ENCODE measurements at regions not wholly inside any gene's neighbourhood (a gene's known extent, or its start where the extent isn't known, plus 50 kb on each side); places are given as distances from the start of the nearest gene placed in this dataset.
"Not testable (repeated sequence)": the region's sequence is repeated elsewhere in the genome, so short reads cannot be mapped to it uniquely, and the experiment has no call there.

- DNase-seq, result no peak
These were observed 93.2 kb upstream of the IL15 start for GRCh38 chr4:141543176-141543575.

DNA sequence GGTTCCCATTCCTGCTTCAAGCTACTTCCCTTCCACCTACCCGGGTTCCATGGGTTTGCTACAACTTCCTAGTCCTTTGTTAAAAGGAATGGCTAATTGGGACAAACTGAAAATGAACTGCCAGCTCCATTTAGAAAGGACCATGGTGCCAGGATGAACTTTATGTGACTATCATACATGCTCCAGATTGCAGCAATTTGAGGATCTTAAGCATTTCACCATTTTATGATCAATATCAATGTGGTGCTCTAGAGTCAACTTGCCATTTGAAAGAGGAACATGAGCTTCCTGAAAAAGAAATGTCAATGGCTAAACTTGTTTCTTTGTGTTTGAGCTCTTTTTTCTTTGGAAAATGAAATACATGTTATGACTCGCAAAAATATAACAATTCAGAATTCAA, 92.7 kb upstream of the IL15 start:
- no peak for DNase-seq

- no peak for DNase-seq
These were observed 87.6 kb upstream of the IL15 start for GRCh38 chr4:141548791-141549190.

DNA sequence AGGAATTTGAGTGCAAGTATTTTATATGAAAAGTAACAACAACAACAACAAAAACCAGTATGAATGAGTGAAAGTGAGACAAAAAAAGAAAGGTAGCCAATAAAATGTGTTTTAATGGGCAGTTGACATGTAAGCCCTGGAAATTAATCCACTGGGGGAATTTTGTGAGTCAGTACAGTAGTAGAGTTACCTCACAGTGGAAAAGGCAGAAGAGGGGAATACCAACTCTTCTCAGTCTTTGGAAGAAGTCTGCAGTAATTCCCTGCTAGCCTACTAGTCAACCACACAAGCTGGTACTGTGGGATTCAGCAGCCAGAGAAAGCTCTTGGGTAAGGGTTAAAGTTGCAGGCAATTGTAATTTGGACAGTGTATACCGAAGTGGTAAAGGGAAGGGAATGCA, 76.3 kb upstream of the IL15 start:
- no peak for DNase-seq

DNA sequence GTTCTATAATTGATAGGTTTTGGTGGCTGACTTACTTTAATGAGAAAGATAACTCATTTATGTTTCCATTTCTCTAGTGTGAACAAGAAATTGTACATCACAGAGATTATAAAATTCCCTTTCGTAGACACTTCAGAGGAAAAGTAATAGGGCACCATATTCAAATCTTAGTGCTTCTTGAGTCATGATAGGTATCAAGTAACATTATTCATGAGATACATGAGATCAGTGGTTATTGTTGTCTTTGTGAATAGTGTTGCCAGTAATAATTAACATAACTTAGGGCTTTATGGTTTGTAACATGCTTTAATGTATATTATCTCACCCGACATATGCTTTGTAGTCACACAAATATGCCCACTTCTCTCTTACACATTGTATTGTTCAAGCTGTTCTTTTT, 73.7 kb upstream of the IL15 start:
- DNase-seq, result no peak

- DNase-seq, result no peak
These were observed 72.7 kb upstream of the IL15 start for GRCh38 chr4:141563723-141564122.

- not testable (repeated sequence) for DNase-seq
These were observed 71.4 kb upstream of the IL15 start for GRCh38 chr4:141564961-141565360.

DNA sequence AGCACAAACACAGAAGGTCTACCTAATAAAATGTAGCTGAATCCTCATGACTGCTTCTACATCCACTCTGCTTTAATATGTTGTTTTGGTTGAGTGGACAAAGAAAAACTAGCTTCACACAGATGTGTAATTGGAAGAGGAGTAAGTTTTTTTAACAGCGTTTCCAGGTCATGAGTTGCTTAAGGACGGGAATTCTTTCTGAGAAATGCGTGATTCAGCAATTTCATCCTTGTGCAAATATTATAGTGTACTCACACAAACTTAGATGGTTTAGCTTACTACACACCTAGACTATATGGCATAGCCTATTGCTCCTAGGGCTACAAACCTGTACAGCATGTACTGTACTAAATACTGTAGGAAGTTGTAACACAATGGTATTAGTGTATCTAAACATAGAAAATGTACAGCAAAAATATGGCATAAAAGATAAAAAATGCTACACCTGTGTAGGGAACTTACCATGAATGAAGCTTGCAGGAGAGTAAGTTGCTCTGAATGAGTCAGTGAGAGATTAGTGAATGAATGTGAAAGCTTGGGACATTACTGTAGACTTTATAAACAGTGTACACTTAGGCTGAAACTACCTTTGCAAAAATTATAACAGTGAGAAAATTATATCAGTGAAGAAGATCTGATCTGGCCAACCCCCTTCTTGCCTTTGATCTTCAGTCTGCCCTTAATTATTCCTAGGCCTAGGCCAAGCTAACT, 70.8 kb upstream of the IL15 start:
- no peak for DNase-seq

- DNase-seq, result no peak
These were observed 69.0 kb upstream of the IL15 start for GRCh38 chr4:141567326-141567915.

DNA sequence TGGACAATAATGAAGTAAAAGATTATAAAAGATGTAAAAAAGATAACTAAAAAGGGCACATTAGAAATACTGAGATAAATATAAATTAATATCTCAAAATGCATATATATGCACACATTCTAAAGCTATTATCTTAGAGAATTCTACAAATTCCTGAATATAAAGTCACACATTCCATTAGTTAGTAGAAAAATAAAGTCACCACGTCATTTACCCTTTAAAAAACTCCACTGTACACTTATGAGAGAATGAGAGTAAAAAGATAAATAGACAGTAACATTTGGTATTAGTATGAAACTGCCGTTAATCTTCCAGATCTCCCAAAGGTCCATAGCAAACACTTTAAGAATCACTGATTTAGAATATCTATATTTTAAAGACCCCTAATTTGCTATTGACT, 67.2 kb upstream of the IL15 start:
- DNase-seq, result no peak

DNA sequence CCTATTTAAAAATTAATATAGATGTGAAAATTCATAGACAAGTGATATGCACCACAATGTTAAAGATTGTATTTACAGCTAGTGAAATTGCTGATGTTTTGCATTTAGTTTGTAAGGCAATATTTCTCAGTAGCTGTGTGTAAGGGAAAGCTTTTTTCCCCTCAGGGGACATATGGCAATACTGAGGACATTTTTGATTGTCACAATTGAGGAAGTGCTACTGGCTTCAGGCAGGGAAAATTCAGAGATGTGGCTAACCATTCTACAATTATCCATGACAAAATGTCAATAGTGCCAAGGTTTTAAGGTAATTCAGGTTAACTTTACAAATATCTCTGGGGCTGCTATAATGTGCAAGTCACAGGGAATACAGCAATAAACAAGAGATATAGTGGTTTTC, 66.1 kb upstream of the IL15 start:
- no peak for DNase-seq

- no peak for DNase-seq
These were observed 65.0 kb upstream of the IL15 start for GRCh38 chr4:141571362-141571761.

- no peak for DNase-seq
These were observed 64.6 kb upstream of the IL15 start for GRCh38 chr4:141571793-141572192.

DNA sequence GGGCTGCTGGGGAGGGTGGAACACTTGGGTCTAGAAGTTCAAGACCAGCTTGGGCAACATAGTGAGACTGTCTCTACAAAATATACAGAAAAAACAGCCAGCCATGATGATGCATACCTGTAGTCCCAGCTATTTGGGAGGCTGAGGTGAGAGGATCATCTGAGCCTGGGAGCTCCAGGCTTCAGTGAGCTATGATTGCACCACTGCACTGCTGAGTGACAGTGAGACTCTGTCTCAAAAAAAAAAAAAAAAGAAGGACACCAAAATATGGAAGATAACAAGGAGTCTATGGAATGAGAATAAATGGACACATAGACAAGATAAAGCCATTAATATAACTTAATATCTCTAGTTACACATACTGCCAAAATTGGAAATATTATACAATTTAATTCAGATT, 62.7 kb upstream of the IL15 start:
- no peak for DNase-seq

DNA sequence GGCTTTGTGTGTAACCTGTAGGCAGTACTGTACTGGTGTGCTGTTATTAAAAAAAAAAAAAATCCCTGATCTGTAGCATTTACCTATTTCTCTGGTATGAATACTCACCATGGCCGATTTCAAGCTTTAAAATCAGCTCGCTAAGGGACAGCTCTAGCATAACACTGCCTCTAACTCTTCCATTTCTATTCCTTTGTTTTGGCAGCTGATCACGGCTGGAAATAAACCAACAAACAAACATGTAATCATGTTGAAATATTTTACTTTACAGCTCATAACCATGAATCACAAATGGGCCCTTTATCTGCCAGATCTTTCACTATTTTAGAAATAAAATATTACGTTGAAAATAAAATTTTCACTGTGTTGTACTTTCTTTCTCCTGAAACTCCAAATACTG, 60.5 kb upstream of the IL15 start:
- DNase-seq, result no peak

DNA sequence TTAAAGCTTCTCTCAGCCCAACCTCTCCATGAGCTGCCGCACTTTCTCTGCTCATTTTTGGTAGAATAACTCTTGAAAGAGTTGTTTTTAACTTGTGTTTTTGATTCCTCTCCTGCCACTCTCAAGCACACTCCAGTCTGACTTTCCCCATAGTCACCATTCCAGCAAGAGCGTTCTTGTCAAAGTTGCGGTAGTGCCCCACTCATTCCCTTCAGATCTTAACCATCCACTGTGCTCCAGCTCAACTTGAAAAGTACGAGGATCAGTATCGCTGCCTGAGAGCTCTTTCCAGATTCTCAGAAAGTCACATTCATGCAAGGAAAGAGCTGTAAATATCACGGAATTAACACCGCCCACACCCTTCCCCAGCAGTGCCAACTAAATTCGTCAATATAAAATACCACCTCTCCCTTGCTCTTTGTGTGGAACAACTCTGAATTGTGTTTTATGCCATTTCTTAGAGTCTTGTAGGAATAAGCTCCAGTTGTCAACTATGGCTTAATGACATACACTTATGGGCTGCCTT, 59.7 kb upstream of the IL15 start:
- DNase-seq, result no peak

DNA sequence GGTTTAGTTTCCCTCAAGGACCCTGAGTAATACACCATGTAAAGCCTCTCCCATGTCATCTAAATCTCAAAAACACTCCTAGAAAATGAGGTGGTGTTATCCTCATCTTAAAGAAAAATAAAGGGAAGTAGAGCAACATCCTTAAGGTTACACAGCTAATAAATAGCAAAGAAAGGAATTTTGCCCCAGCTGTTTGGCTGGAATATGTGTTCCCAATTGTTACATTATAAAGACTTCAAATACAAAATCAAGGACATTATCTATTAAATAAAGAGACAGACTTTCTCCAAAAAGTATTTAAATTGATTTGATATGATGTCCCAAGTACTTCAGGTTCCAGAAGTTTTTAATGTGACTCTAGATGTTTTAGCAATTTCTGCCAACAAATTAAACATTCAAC, 57.9 kb upstream of the IL15 start:
- no peak for DNase-seq

DNA sequence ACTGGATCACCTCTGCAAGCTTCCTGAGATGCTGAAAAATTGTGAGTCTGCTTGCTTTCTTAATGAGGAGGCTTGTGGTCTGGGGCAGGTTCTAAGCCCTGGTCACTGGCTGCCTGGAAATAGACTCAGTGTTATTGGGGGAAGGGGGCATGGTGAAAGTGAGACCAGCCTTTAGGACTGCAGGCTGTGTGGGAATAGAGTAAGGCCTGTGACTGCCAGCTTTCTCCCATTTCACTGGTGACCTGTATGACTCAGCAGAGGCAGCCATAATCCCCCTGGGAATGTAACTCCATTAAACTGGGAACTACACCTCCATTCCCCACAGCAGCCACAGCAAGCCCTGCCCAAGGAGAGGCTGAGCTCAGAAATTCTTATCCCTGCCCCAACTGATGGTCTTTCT, 55.9 kb upstream of the IL15 start:
- no peak for DNase-seq

Data from NCI-H510A (cell line).